GM21367 (cell line): ENCODE measurements at regions not wholly inside any gene's neighbourhood (a gene's known extent, or its start where the extent isn't known, plus 50 kb on each side); places are given as distances from the start of the nearest gene placed in this dataset.
"Not testable (repeated sequence)": the region's sequence is repeated elsewhere in the genome, so short reads cannot be mapped to it uniquely, and the experiment has no call there.

Experiments used
- ATAC-seq: cut with Tn5 transposase; IDR thresholded peaks from one replicate; pipeline ENCODE4 v1.9.1; 2021; ENCODE audit not compliant: unreplicated experiment

- ATAC-seq: no peak
These were observed 160.1 kb downstream of the SUDS3 start for GRCh38 chr12:118536306-118536906.

DNA sequence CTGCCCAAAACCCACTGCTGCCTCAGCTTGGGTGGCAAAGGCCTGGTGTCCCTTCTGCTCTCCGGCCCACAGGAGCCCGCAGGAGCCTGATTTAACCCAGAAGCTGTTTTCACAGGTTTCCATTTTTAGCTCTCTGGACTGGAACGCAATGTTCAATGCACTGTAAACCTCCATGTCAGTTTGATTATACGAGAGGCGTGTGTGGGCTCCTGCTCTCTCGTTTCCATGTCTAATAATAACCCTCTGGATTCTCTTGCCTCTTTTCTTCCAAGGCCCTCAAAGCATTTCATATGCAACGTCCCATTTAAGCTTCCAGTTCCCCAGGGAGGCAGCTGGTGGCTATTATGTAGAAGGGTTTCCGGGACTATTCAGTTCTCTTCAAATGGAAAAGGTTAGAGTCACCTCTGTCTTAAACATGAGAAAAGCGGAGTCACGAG, 161.1 kb downstream of the SUDS3 start:
- ATAC-seq: no peak

- no peak for ATAC-seq
These were observed 164.7 kb downstream of the SUDS3 start for GRCh38 chr12:118541071-118541470.

- ATAC-seq: no peak
These were observed 165.6 kb downstream of the SUDS3 start for GRCh38 chr12:118541934-118542333.

DNA sequence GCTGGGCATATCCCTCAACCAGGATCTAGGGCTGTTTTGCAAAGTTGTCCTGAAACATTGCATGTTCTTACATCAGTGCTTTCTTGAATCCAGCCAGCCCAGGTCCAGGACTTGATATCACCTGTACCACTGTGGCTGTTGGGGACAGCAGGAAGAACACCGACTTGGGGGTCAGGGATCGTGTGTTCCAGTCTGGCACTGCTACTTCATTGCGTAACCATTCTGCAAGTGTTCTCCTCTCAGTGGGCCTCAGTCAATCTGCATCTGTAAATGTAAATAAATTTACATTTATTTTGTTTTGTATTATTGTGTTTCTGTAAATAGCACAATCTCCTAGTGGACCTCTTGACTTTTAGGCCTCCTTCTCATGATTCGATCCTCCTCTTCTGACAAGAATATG, 167.3 kb downstream of the SUDS3 start:
- ATAC-seq: no peak

- no peak for ATAC-seq
These were observed 168.2 kb downstream of the SUDS3 start for GRCh38 chr12:118544569-118544968.

GRCh38 chr12:118547606-118548005, 171.3 kb downstream of the SUDS3 start:
- not testable (repeated sequence) for ATAC-seq

GRCh38 chr12:118548887-118549509, 172.6 kb downstream of the SUDS3 start:
- no peak for ATAC-seq

DNA sequence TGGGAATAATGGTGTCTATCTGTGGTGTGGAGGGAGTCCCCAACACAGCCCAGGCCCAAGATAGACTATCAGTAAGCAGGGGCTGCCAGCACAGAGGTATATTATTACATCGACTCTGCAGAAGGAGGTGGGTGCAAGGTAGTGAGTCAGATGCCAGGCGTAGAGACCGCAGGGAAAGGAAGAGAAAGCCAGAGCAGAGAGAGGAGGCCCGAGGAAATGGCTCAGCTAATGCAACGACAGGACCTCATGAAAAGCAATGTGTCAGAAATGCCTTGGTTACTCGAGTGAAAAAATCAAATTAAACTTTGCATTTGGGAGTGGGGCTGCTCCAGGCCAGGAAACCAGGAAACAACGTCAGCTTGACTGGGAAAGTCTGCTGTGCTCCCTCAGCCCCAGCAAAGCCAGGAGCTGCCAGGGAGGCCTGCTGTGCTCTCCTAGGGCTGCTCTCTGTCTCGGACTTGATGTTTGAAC, 173.2 kb downstream of the SUDS3 start:
- ATAC-seq: no peak

GRCh38 chr12:118553856-118554504, 177.6 kb downstream of the SUDS3 start:
- no peak for ATAC-seq

GRCh38 chr12:118558941-118559340, 182.6 kb downstream of the SUDS3 start:
- no peak for ATAC-seq

GRCh38 chr12:118560733-118561132, 184.4 kb downstream of the SUDS3 start:
- no peak for ATAC-seq

DNA sequence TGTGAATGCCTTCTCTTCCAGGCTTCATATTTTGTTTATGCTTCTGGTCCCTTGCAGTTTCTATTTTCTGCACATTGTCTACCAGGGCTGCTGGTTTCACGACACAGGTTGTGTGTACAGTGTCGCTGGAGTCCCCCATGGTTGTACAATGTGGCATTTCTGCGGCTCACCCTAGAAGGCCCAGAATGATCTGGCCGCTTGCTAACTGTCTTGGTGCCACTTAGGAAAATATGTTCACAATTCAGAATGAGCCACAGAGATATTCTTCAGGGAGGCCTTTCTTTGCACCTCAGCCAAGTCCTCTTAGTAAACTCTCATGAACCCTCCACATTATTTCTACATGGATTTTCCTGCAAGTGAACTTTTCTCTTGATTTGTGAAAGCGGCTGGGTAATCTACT, 195.4 kb downstream of the SUDS3 start:
- no peak for ATAC-seq

- ATAC-seq: no peak
These were observed 197.9 kb downstream of the SUDS3 start for GRCh38 chr12:118574288-118574687.

- ATAC-seq: no peak
These were observed 199.4 kb downstream of the SUDS3 start for GRCh38 chr12:118575730-118576129.

DNA sequence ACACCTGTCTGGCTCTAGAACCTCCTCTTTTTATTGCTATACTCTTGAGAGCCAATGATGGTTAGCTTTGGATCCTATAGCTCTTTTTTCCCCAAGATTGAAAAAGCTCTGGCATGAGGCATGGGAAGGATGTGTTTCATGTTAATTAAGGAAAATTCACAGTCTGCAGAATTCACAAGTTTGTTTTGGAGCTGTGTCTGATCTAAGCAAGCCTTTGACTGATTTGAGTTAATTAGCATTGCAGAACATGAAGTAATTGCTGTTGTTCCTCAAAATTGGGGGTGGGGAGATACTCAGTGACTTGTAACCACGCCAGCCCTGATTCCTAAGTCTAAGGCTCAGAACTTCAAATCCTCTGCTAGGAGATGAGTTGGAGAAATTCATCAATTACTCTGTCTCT, 205.0 kb downstream of the SUDS3 start:
- ATAC-seq: no peak

- ATAC-seq: no peak
These were observed 206.5 kb downstream of the SUDS3 start for GRCh38 chr12:118582863-118583262.

DNA sequence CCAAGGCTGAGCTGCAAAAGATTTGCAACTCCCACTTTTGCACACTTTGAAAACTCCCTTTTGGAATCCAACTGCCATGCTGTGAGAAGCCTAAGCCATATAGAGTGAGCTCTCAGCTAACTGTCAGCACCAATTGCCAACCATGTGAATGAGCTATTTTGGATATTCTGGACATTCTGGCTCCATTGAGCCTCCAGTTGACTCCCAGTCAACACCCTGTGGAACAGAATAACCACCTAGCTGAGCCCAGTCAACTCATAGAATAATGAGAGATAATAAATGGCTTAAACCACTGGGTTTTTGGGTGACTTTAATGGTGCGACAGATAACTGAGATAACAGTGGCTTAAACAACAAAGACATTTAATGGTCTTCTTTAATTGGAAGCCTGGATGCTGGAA, 210.1 kb downstream of the SUDS3 start:
- ATAC-seq: no peak

- no peak for ATAC-seq
These were observed 212.8 kb downstream of the SUDS3 start for GRCh38 chr12:118589162-118589561.

DNA sequence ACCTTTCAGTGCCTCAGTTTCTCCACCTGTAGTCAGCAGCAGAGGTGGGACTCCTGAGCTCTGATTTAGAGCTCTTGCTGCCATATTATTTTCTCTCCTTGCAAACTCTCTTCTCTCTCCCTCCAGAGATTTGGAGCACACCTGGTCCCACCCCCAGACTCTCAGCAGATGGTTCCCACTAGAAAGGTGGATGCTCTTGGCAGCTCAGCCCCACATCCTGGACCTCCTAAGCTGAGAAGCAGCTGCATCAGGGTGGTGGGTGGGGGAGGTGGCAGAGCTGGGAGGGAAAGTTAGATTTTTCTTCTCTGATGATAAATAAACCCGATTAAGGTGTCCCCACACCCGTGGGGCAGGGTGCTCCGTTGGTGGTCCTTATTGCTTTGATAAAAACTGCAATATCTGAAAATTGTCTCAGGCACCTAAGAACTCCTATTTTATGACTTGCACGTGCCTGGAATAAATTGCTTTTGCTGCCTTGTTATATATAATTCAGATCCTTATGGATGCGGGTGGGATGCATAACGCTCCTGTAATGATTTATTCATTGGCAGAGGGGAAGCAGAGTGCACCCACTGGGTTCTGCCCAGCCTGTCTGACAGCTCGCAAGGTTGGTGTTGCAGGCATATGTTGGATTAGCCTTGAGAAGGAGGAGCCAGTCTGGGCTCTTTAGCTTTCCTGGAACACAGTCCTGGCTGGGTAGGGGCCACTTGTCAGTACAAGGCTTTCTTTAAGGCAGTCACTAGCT, 214.2 kb downstream of the SUDS3 start:
- ATAC-seq: no peak

- no peak for ATAC-seq
These were observed 227.4 kb downstream of the SUDS3 start for GRCh38 chr12:118603610-118604361.
